SK-N-MC (cell line): ENCODE measurements at regions not wholly inside any gene's neighbourhood (a gene's known extent, or its start where the extent isn't known, plus 50 kb on each side); places are given as distances from the start of the nearest gene placed in this dataset.

Source experiments
- EZH2 ChIP-seq: fragments of 200-600 bp; sonication (generic); IDR thresholded peaks from one replicate; pipeline ENCODE4 v1.6.1; 2017; ENCODE audit warnings: antibody characterized with exemption
- FOXP2 ChIP-seq: optimal IDR thresholded peaks from 2 replicates; pipeline ENCODE3; 2011; ENCODE audit warnings: mild to moderate bottlenecking, moderate library complexity; ENCODE audit not compliant: insufficient read depth; ENCODE audit errors: extremely low read length, control extremely low read depth
- POLR2AphosphoS5 ChIP-seq: IDR thresholded peaks from 2 replicates; pipeline ENCODE4 v1.6.1; 2012; ENCODE audit warnings: mild to moderate bottlenecking, low read depth, low read length, borderline replicate concordance

GRCh38 chr5:40030661-40031060 lies 605.9 kb upstream of the DAB2 start:
- TF ChIP-seq POLR2AphosphoS5 (no peak), EZH2 (no peak), FOXP2 (no peak)
